Stimulated activated CD8-positive, alpha-beta memory T cell treated with anti-CD3 and anti-CD28 coated beads, Interleukin-4, amount 100 ng/mL, for 1 hour (primary cell): ENCODE measurements at regions not wholly inside any gene's neighbourhood (a gene's known extent, or its start where the extent isn't known, plus 50 kb on each side); places are given as distances from the start of the nearest gene placed in this dataset.

Experiments
- DNase-seq, 2 donors: peaks; one replicate each; pipeline ENCODE4 v3.0.0-alpha.2; 2020; ENCODE audit warnings: low read depth in 2 of 2, low spot score in 1 of 2

GRCh38 chr20:40925829-40926510 is 102.7 kb upstream of the TOP1 start:
- DNase-seq, result no peak

- DNase-seq, result no peak
These were observed 101.7 kb upstream of the TOP1 start for GRCh38 chr20:40926928-40927327.

DNA sequence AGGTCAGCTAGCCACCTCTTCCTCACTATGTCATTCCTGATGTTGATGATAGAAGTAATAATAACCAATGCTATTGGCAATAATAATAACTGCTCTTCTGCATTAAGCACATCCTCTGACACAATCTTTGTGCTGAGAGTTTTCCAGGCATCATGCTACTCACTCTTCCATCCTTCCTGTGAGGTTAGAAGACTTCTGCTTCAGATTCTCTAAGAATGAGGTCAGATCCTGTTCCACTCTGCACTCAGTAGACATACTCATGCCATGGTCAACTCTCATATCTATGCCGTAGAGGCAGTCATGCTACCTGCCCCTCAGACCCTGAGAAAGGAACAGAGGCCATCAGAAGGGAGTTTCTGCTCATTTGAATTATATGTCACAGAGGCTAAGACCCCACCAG is 98.1 kb upstream of the TOP1 start:
- no peak for DNase-seq

- DNase-seq, result no peak
These were observed 97.1 kb upstream of the TOP1 start for GRCh38 chr20:40931410-40932044.

GRCh38 chr20:40932436-40932835 is 96.2 kb upstream of the TOP1 start:
- DNase-seq, result no peak

DNA sequence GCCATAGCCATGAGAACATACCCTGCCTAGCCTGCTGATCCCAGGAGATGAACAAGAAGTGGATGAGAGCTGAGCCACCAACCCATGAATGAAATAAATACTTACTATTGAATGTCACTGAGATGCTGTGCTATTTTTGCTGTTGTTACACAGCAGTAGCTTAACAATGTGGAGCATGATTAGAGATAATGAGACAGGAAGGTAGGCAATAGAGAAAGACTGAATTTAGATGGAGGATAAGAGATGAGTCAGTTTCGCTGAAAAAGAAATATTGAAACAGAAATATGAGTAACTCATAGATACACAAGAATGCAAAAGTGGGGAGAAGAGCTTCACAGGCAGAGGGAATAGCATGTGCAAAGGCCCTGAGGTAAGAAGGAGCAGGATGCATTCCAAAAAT is 94.9 kb upstream of the TOP1 start:
- DNase-seq, result no peak

- no peak for DNase-seq
These were observed 90.6 kb upstream of the TOP1 start for GRCh38 chr20:40938020-40938419.

- DNase-seq, result no peak
These were observed 89.0 kb upstream of the TOP1 start for GRCh38 chr20:40939667-40940066.

GRCh38 chr20:40941133-40941610 is 87.5 kb upstream of the TOP1 start:
- no peak for DNase-seq

- DNase-seq, result no peak
These were observed 86.6 kb upstream of the TOP1 start for GRCh38 chr20:40942006-40942405.

DNA sequence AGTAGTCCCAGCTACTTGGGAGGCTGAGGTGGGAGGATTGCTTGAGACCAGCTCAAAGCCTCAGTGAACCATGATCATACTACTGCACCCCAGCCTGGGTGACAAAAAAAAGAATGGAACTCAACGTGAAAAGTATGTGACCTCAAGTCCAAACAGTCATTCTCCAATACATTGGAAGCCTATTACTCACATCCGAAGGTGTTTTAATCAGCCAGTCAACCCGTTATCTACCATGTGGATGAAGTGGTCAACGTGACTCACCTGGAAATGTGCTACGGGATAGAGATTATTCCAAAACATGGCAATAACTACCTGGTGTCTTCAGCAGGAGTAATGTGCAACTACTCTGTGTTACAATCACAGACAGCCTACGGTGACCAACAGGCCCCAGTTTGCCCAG is 85.8 kb upstream of the TOP1 start:
- DNase-seq, result no peak

DNA sequence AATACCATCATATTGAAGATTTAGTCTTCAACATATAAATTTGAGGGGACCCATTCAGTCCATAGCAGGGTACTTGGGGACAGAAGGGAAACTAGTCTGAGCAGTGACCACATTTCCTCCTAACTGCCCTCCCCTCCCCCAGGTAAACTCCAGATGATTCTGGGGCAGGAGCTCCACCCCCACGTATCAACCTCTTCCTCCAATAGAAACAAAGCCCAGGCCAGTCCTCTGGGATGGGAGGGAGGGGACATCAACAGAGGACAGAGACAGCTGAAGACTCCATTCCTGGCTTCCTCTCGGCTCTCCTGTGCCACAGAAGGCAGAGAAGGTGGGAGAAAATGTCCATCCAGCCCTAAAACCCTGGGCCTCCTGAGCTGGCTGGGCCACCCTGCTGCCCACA is 85.0 kb upstream of the TOP1 start:
- DNase-seq, result no peak

DNA sequence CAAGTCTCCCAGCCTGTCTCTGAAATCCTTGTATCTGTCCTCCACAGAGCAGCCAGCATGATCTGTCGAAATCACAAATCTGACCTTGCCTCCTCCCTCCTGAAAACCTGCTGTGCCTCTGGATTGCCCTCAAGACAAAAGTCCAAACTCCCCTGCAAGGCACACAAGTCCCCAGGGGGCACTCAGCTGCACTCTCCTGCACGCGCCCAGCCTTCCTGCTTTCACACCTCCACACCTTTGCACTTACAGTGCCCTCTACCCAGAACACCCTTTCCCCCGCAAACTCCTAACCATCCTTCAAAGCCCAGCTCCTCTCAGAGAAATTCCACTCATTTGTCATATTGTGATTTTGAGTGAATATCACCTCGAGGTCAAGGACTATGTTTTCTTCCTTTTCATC is 83.4 kb upstream of the TOP1 start:
- DNase-seq, result no peak

GRCh38 chr20:40945754-40946450 is 82.7 kb upstream of the TOP1 start:
- DNase-seq, result no peak

- DNase-seq, result no peak
These were observed 82.2 kb upstream of the TOP1 start for GRCh38 chr20:40946451-40946850.

DNA sequence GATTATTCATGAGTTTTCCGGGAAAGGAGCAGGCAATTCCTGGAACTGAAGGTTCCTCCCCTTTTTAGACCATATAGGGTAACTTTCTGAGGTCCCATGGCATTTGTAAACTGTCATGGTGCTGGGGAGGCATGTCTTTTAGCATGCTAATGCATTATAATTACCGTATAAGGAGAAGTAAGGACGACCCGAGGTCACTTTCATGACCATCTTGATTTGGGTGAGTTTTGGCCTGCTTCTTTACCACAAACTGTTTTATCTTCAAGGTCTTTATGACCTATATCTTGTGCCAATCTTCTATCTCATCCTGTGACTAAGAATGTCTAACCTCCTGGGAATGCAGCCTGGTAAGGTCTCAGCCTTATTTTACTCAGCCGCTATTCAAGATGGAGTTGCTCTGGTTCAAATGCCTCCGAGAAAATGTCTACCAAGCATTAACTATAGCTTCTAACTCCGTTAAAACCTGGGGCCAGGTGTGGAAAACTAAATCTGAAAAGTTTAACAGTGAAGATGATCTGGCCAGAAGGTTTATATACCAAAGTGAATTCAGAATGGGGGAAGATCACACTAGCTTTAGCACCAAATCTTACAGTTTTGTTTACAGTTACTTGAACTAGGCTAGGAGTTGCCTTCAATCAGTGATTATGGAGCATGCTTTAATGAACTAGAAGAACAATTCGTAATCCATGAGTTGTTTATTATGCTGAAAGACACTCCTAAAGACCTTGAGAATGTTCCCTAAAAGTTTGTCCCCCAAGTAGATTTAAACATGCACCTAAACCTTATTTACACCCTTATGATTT is 80.0 kb upstream of the TOP1 start:
- no peak for DNase-seq

DNA sequence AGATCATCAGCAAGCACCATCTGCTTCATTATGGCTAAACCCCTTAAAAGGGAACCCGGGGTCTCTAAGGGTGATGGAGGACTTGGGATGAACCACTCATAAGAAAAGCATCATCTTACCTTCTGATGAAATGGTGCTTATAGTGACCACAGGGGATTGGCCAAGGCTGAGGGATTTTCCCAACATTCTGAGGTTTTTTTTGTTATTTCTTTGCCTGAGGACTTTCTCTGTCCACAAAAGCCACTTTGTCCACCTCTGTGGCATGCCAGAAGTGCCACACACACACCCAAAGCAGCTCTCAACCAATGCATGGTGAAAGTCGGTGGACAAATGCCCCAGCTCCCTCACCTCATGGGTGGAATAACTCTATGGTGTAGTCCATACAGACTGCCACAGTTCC is 79.3 kb upstream of the TOP1 start:
- no peak for DNase-seq

DNA sequence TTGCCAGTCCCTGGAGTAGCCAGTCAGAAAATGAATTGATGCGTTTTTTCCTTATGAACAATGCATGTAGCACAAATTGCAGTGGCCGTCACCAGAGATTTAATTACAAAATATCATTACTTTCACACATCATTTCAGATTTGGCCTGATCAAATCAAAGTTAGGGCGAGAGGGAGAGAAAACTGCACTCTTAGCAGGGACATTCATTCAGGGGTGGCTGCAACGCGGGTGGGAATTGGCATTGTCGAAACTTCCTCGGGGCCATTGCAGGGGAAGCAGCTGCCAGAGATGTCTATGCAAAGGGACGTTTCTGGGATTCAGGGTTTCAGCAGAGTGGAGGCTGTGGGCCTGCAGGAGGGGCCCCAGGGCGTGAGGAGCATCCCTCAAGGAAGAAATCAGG is 76.5 kb upstream of the TOP1 start:
- no peak for DNase-seq

GRCh38 chr20:40953416-40953815 is 75.2 kb upstream of the TOP1 start:
- no peak for DNase-seq

GRCh38 chr20:40953856-40954255 is 74.8 kb upstream of the TOP1 start:
- DNase-seq, result no peak

DNA sequence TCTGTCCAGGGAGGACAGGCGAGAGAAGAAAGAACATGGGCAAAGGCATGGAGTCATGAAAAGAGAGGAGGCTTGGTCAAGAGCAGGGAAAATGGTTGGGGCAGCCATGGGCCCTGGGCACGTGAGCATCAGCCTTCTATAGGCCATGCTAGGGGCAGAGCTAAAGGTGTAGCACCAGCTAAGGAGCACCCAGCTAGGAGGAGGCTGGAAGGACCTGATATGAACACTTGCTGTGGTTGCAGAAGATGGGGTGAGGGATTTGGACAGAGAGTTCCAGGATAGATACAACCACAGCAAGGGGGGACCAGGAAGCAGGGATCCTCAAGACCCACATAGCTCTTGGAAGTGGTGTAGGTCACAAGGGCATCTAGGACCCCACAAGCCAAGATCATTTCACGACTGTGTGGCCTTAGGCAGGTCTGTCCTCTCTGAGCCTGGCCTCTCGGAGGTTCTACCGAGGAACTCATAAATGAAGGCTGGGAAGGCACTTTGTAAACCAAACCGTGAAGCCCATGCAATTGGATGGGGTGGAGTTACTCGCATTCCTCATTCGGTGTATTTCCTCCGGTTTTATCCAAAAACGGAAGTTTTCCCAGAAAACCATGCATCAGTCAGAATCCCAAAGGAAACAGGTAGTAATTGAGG is 74.0 kb upstream of the TOP1 start:
- DNase-seq, result no peak
